ENCODE measurements at regions not wholly inside any gene's neighbourhood (a gene's known extent, or its start where the extent isn't known, plus 50 kb on each side); places are given as distances from the start of the nearest gene placed in this dataset.

GRCh38 chr10:124255556-124255955, 162.2 kb upstream of the CHST15 start:
- no peak for TF ChIP-seq CTCF (optimal IDR thresholded peaks at IDR 0.05 in 1 of 3, IDR thresholded peaks at IDR 0.05 in 1 of 3, conservative IDR thresholded peaks at IDR 0.05 in 1 of 3; ENCODE audit: extremely low read depth in 1 of 3, insufficient read depth in 2 of 3, low read length in 3 of 3)
- TF ChIP-seq EZH2 (IDR thresholded peaks at IDR 0.05; ENCODE audit: low read length) = no peak
